ENCODE measurements at regions not wholly inside any gene's neighbourhood (a gene's known extent, or its start where the extent isn't known, plus 50 kb on each side); places are given as distances from the start of the nearest gene placed in this dataset.
A peak's percentile ranks its signal among the peaks of the same experiment; 100 is the strongest.

DNA sequence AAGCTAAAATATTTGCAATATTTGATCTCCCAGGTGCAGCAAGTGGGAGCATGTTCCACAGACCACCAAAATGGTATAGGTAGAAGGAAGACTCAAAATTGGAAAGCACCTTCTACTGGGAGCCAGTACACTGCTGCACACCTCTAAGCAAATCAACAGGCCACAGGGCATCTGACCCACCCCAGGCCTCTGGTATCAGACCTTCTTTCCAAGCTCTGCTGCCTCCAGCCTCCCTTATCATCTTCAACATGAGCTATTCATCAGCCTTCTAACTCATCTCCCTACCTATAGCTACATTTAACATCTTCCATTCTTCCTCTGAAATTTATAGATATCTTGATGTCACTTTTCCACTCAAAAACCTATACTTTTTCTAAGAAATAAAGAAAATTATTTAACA, 294.8 kb downstream of the ZEB2 start:
- Histone ChIP-seq H3K9ac (ENCODE audit: insufficient read depth in 1 of 2, low read depth in 2 of 2, low read length in 2 of 2) (no peak overlapping the region), H3K27me3 (ENCODE audit: control insufficient read depth in 2 of 2, insufficient read depth in 2 of 2, low read length in 2 of 2) (no peaks in the 10 kb centered on the region), H3K4me1 (replicated peaks in 1 of 2; ENCODE audit: control insufficient read depth in 2 of 2, insufficient read depth in 2 of 2, low read length in 2 of 2) (peaks cover 3 to 17% of the 10 kb centered on the region in 2 experiments; a peak in 3 of 5 replicates), H3K36me3 (ENCODE audit: control insufficient read depth, insufficient read depth, low read length) (no peaks in the 10 kb centered on the region), H3K9me1 (ENCODE audit: control insufficient read depth, insufficient read depth, low read length) (no peaks in the 10 kb centered on the region), H3K4me2 (ENCODE audit: insufficient read depth, low read length) (no peak overlapping the region; the same call in 1 of the 2 replicates), H3K79me2 (ENCODE audit: control insufficient read depth, insufficient read depth, low read length) (no peaks in the 10 kb centered on the region), H3K4me3 (no peak overlapping the region), H4K20me1 (replicated peaks; ENCODE audit: control insufficient read depth, insufficient read depth, low read length) (no peaks in the 10 kb centered on the region), H3K27ac (ENCODE audit: extremely low read depth, low read depth, low read length) (peak overlapping the region; percentile 24; the same call in 2 of the 3 replicates), H3K9me3 (replicated peaks; ENCODE audit: control insufficient read depth, insufficient read depth, low read depth, low read length) (no peaks in the 10 kb centered on the region), H2AFZ (ENCODE audit: low read depth, low read length) (peak overlapping the region; percentile 29; the same call in 1 of the 2 replicates)
- POLR2A ChIA-PET, result interaction anchor here (1.1 to 1.2 kb wide), 2 partner anchors 9 to 25 kb away, joined by 3 read pairs; no protein-coding TSS in a partner anchor
- no peak for TF ChIP-seq RBM34 (IDR thresholded peaks at IDR 0.05; ENCODE audit: borderline replicate concordance, insufficient read depth, low read length)
- TF ChIP-seq CBFA2T3 (IDR thresholded peaks at IDR 0.05), result peak; percentile 54
- TF ChIP-seq TEAD4 (IDR thresholded peaks at IDR 0.05; ENCODE audit: low read length), result 0 out of 2 replicates have a peak, but pooled peaks have one; percentile 11
- no peak for TF ChIP-seq TEAD4 (CRISPR knock-in tag; IDR thresholded peaks at IDR 0.05; ENCODE audit: borderline replicate concordance)
- CTCF ChIA-PET (ENCODE audit: low intra/inter-chr PET ratio), result no interaction called here
- BruUV-seq (replicated peaks), result no TSS peak
- FAIRE-seq (no peak), ATAC-seq (peak; percentile 71), DNase-seq (ENCODE audit: extremely low read depth in 1 of 4, low spot score in 3 of 4) (peak in 2 of 4 experiments; percentile 27 to 59)
- in situ Hi-C loops (cut with MboI) (no loop called here), intact Hi-C loops (cut with micrococcal nuclease) (no loop called here)

DNA sequence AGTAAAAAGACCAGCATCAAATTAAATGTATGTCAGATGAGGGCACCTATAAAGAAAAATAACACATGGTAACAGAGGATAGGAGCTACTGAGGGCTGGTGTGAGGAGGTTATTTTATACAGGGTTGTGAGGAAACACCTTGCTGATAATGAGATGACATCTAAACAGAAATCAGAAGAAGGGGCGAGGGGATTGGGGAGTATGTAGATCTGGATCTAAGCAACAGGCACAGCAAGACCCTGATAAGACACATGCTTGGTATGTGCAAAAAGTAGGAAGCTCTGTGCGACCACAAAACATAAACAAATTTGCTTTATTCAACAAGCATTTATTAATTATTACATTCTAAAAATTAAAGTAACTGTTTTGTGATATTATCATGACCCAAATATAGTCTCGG, 295.4 kb downstream of the ZEB2 start:
- H3K27me3 ChIP-seq (ENCODE audit: control insufficient read depth in 2 of 2, insufficient read depth in 2 of 2, low read length in 2 of 2), result no peaks in the 10 kb centered on the region
- in situ Hi-C loops (cut with MboI), result no loop called here
- ChIA-PET POLR2A (interaction anchor here (1.1 to 2.1 kb wide), 3 partner anchors 10 to 24 kb away, joined by 3 to 6 read pairs (median 3); no protein-coding TSS in a partner anchor), CTCF (ENCODE audit: low intra/inter-chr PET ratio) (no interaction called here)
- no peaks in the 10 kb centered on the region for H3K36me3 ChIP-seq (ENCODE audit: control insufficient read depth, insufficient read depth, low read length)
- H3K4me2 ChIP-seq (ENCODE audit: insufficient read depth, low read length), result no peak overlapping the region
- ATAC-seq (no peak; the same call in 2 of the 3 replicates), FAIRE-seq (no peak), DNase-seq (ENCODE audit: extremely low read depth in 1 of 4, low spot score in 3 of 4) (no peak)
- intact Hi-C loops (cut with micrococcal nuclease), result no loop called here
- 15% methylated on average over 3 of the region's 3 CpGs for WGBS (ENCODE audit: insufficient coverage, low coverage, missing lambda C conversion rate)
- peak overlapping the region; percentile 24; the same call in 2 of the 3 replicates for H3K27ac ChIP-seq (ENCODE audit: extremely low read depth, low read depth, low read length)
- H3K4me1 ChIP-seq (replicated peaks in 1 of 2; ENCODE audit: control insufficient read depth in 2 of 2, insufficient read depth in 2 of 2, low read length in 2 of 2), result peaks cover 3 to 15% of the 10 kb centered on the region in 2 experiments; a peak in 3 of 5 replicates
- H4K20me1 ChIP-seq (replicated peaks; ENCODE audit: control insufficient read depth, insufficient read depth, low read length), result no peaks in the 10 kb centered on the region
- 0 out of 2 replicates have a peak overlapping the region, but pooled peaks have one; percentile 1 for H2AFZ ChIP-seq (ENCODE audit: low read depth, low read length)
- no TSS peak for BruUV-seq (replicated peaks)
- H3K4me3 ChIP-seq, result no peak overlapping the region
- H3K9ac ChIP-seq (ENCODE audit: insufficient read depth in 1 of 2, low read depth in 2 of 2, low read length in 2 of 2), result no peak overlapping the region
- no peaks in the 10 kb centered on the region for H3K9me3 ChIP-seq (replicated peaks; ENCODE audit: control insufficient read depth, insufficient read depth, low read depth, low read length)
- H3K9me1 ChIP-seq (ENCODE audit: control insufficient read depth, insufficient read depth, low read length), result no peaks in the 10 kb centered on the region
- no peaks in the 10 kb centered on the region for H3K79me2 ChIP-seq (ENCODE audit: control insufficient read depth, insufficient read depth, low read length)
- TF ChIP-seq NR3C1 (CRISPR knock-in tag; IDR thresholded peaks at IDR 0.05) (no peak), TEAD4 (IDR thresholded peaks at IDR 0.05; ENCODE audit: low read length) (0 out of 2 replicates have a peak, but pooled peaks have one; percentile 25), TEAD4 (CRISPR knock-in tag; IDR thresholded peaks at IDR 0.05; ENCODE audit: borderline replicate concordance) (no peak), MTF1 (CRISPR knock-in tag; IDR thresholded peaks at IDR 0.05; ENCODE audit: borderline replicate concordance) (no peak), ARID1B (IDR thresholded peaks at IDR 0.05) (peak; percentile 53; the same call in 1 of the 2 replicates), EP300 (IDR thresholded peaks at IDR 0.05; ENCODE audit: low read length) (peak; percentile 50; the same call in 1 of the 2 replicates)
